B cell (primary cell): ENCODE measurements at regions not wholly inside any gene's neighbourhood (a gene's known extent, or its start where the extent isn't known, plus 50 kb on each side); places are given as distances from the start of the nearest gene placed in this dataset.

ENCODE experiments used
- EZH2 ChIP-seq: IDR thresholded peaks from 2 replicates; pipeline ENCODE4 v1.6.1; 2012; ENCODE audit warnings: borderline replicate concordance, low read depth, mild to moderate bottlenecking, moderate library complexity, low read length; ENCODE audit not compliant: insufficient read depth, poor library complexity, severe bottlenecking
- TF ChIP-seq, protein P1 (sequence below): fragments of 200-600 bp; IDR thresholded peaks from one replicate; pipeline ENCODE4 v1.8.0; 2022; ENCODE audit warnings: antibody characterized with exemption, mild to moderate bottlenecking

DNA sequence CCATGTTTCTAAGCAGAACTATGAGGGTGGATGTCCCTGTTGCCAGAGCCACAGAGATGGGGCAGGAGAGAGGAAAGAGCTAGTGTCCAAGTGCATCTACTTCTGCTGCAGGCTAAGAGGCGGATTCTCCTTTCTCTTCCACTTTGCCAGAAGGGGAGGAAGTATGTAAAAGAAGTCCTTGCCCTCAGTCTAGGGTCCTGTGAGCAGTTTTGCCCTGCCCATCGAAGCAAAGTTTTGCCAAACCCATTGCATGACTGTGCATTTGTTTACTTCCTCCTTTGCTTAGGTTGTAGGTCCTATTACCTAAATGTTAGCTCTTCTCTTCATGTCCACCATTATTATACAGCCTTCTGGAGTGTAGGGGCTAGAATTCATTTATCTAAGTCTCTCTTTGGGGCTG is 106.2 kb upstream of the ARMC2 start:
- TF ChIP-seq, protein P1, sequence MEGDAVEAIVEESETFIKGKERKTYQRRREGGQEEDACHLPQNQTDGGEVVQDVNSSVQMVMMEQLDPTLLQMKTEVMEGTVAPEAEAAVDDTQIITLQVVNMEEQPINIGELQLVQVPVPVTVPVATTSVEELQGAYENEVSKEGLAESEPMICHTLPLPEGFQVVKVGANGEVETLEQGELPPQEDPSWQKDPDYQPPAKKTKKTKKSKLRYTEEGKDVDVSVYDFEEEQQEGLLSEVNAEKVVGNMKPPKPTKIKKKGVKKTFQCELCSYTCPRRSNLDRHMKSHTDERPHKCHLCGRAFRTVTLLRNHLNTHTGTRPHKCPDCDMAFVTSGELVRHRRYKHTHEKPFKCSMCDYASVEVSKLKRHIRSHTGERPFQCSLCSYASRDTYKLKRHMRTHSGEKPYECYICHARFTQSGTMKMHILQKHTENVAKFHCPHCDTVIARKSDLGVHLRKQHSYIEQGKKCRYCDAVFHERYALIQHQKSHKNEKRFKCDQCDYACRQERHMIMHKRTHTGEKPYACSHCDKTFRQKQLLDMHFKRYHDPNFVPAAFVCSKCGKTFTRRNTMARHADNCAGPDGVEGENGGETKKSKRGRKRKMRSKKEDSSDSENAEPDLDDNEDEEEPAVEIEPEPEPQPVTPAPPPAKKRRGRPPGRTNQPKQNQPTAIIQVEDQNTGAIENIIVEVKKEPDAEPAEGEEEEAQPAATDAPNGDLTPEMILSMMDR: no peak
- no peak for TF ChIP-seq EZH2
